BJ (cell line): ENCODE measurements at regions not wholly inside any gene's neighbourhood (a gene's known extent, or its start where the extent isn't known, plus 50 kb on each side); places are given as distances from the start of the nearest gene placed in this dataset.

ENCODE experiments used
- CTCF ChIA-PET: fragments of 350-600 bp; formaldehyde crosslinking; extraction: SDS; loops from one replicate; lab custom pipeline; 2021; ENCODE audit warnings: antibody characterized with exemption, inconsistent platforms; lab: Yijun Ruan, JAX
- POLR2A ChIA-PET: fragments of 300-600 bp; sonication (Branson Sonifier 250); formaldehyde crosslinking; extraction: SDS; loops from one replicate; lab custom pipeline; 2021; ENCODE audit warnings: antibody characterized with exemption; lab: Charles Lee
- DNase-seq: peaks from one replicate; pipeline ENCODE4 v3.0.0-alpha.2; 2011; ENCODE audit warnings: low read depth
- H3K27me3 ChIP-seq: 2 replicates; pipeline ENCODE4 v1.6.0; 2011; ENCODE audit warnings: low read length; ENCODE audit not compliant: control insufficient read depth, insufficient read depth
- H3K36me3 ChIP-seq: 2 replicates; pipeline ENCODE4 v1.5.1; 2011; ENCODE audit warnings: low read length; ENCODE audit not compliant: control insufficient read depth, insufficient read depth
- H3K4me3 ChIP-seq: 2 replicates; pipeline ENCODE4 v1.5.1; 2011; ENCODE audit warnings: low read depth, mild to moderate bottlenecking, control low read depth, low read length
- CTCF ChIP-seq: IDR thresholded peaks from 2 replicates; pipeline ENCODE4 v1.5.1; 2011; ENCODE audit warnings: low read depth, mild to moderate bottlenecking, control low read depth, inconsistent platforms, low read length, moderate library complexity; ENCODE audit not compliant: insufficient read depth

GRCh38 chr6:6885521-6886170, 222.1 kb upstream of the RREB1 start:
- POLR2A ChIA-PET = no interaction called here
- Histone ChIP-seq H3K36me3 (no peaks in the 10 kb centered on the region), H3K27me3 (no peaks in the 10 kb centered on the region), H3K4me3 (no peak overlapping the region)
- no peak for DNase-seq
- no peak for TF ChIP-seq CTCF
- CTCF ChIA-PET = no interaction called here

- Histone ChIP-seq H3K4me3 (no peak overlapping the region), H3K36me3 (no peaks in the 10 kb centered on the region), H3K27me3 (no peaks in the 10 kb centered on the region)
- CTCF ChIA-PET = interaction anchor here (1.2 kb wide), 1 partner anchor 11 kb away, joined by 4 read pairs; no protein-coding TSS in a partner anchor
- no peak for DNase-seq
- TF ChIP-seq CTCF = no peak
- POLR2A ChIA-PET = no interaction called here
Measured at GRCh38 chr6:6886171-6886885, 221.4 kb upstream of the RREB1 start.

GRCh38 chr6:6886886-6887285, 220.9 kb upstream of the RREB1 start:
- no peak for DNase-seq
- TF ChIP-seq CTCF = no peak
- POLR2A ChIA-PET = no interaction called here

GRCh38 chr6:6889601-6890000, 218.2 kb upstream of the RREB1 start:
- no peaks in the 10 kb centered on the region for H3K27me3 ChIP-seq
- CTCF ChIA-PET = no interaction called here
- H3K36me3 ChIP-seq = no peaks in the 10 kb centered on the region
- H3K4me3 ChIP-seq = no peak overlapping the region
- no peak for DNase-seq
- POLR2A ChIA-PET = no interaction called here
- no peak for TF ChIP-seq CTCF

More at GRCh38 chr6:6886886-6887285, 220.9 kb upstream of the RREB1 start:
- Histone ChIP-seq H3K36me3 (no peaks in the 10 kb centered on the region), H3K27me3 (no peaks in the 10 kb centered on the region), H3K4me3 (no peak overlapping the region)
- CTCF ChIA-PET = interaction anchor here (1.2 kb wide), 1 partner anchor 11 kb away, joined by 4 read pairs; no protein-coding TSS in a partner anchor

- DNase-seq = no peak
- TF ChIP-seq CTCF = no peak
- no peak overlapping the region for H3K4me3 ChIP-seq
- no peaks in the 10 kb centered on the region for H3K27me3 ChIP-seq
- no peaks in the 10 kb centered on the region for H3K36me3 ChIP-seq
- ChIA-PET POLR2A (no interaction called here), CTCF (no interaction called here)
Measured at GRCh38 chr6:6890400-6890858, 217.3 kb upstream of the RREB1 start.
